A673 (cell line): ENCODE measurements at regions not wholly inside any gene's neighbourhood (a gene's known extent, or its start where the extent isn't known, plus 50 kb on each side); places are given as distances from the start of the nearest gene placed in this dataset.

Experiments used
- BruUV-seq: library from RNA; stranded (reverse); fragments of 400-500 nt; replicated peaks from 2 replicates; lab custom pipeline; 2021; lab: Mats Ljungman, UMichigan
- CTCF ChIA-PET: fragments of 300-600 bp; sonication (Branson Sonifier 250); formaldehyde crosslinking; loops from one replicate; lab custom pipeline; 2022; ENCODE audit warnings: antibody characterized with exemption; lab: Charles Lee
- POLR2A ChIA-PET: fragments of 300-600 bp; sonication (Branson Sonifier 250); formaldehyde crosslinking; loops from one replicate; lab custom pipeline; 2022; ENCODE audit warnings: antibody characterized with exemption; ENCODE audit not compliant: low non-redundant PET; lab: Charles Lee
- DNase-seq: peaks from one replicate; pipeline ENCODE4 v3.0.0-alpha.2; 2015; ENCODE audit warnings: low spot score
- H3K27ac ChIP-seq: fragments of 200-600 bp; sonication (generic); 2 replicates; pipeline ENCODE4 v1.5.1; 2016; ENCODE audit warnings: mixed run types, low read depth, mild to moderate bottlenecking, mixed read lengths, antibody characterized with exemption, low read length; ENCODE audit not compliant: poor library complexity, severe bottlenecking
- H3K27me3 ChIP-seq: fragments of 200-600 bp; sonication (generic); replicated peaks from 2 replicates; pipeline ENCODE4 v1.6.1; 2017; ENCODE audit warnings: mixed run types, low read depth, mild to moderate bottlenecking, mixed read lengths, antibody characterized with exemption, low read length; ENCODE audit not compliant: insufficient read depth, poor library complexity
- H3K36me3 ChIP-seq: fragments of 200-600 bp; sonication (generic); 2 replicates; pipeline ENCODE4 v1.6.1; 2016; ENCODE audit warnings: mixed run types, mild to moderate bottlenecking, mixed read lengths, antibody characterized with exemption, low read length; ENCODE audit not compliant: insufficient read depth, poor library complexity, severe bottlenecking
- H3K4me1 ChIP-seq: fragments of 200-600 bp; sonication (generic); 2 replicates; pipeline ENCODE4 v1.6.1; 2017; ENCODE audit warnings: mixed run types, mild to moderate bottlenecking, mixed read lengths, antibody characterized with exemption, low read length; ENCODE audit not compliant: insufficient read depth, poor library complexity, severe bottlenecking
- H3K4me3 ChIP-seq: fragments of 200-600 bp; sonication (generic); 2 replicates; pipeline ENCODE4 v1.5.1; 2016; ENCODE audit warnings: low read depth, mixed run types, mild to moderate bottlenecking, mixed read lengths, low read length; ENCODE audit not compliant: poor library complexity, severe bottlenecking
- H3K9me3 ChIP-seq: fragments of 200-600 bp; sonication (generic); 2 replicates; pipeline ENCODE4 v1.6.1; 2016; ENCODE audit warnings: mixed run types, low read depth, mild to moderate bottlenecking, mixed read lengths, antibody characterized with exemption, low read length; ENCODE audit not compliant: poor library complexity, severe bottlenecking
- EZH2 ChIP-seq: fragments of 200-600 bp; sonication (generic); IDR thresholded peaks from 2 replicates; pipeline ENCODE4 v1.6.1; 2017; ENCODE audit warnings: borderline replicate concordance, low read depth, mild to moderate bottlenecking, mixed read lengths, antibody characterized with exemption, low read length; ENCODE audit not compliant: poor library complexity, severe bottlenecking
- intact Hi-C: fragments of 100-400 bp; cut with micrococcal nuclease; formaldehyde crosslinking; loops from one replicate; pipeline ENCODE4 v1.10.0; 2022; ENCODE audit not compliant: unreplicated experiment
- TF ChIP-seq, protein P1 (sequence below): fragments of 300-800, 200-600 bp; sonication (generic); conservative IDR thresholded peaks from 2 replicates; pipeline ENCODE4 v1.5.1; 2017; ENCODE audit warnings: low read depth, mild to moderate bottlenecking, antibody characterized with exemption, low read length, moderate library complexity, mixed read lengths

DNA sequence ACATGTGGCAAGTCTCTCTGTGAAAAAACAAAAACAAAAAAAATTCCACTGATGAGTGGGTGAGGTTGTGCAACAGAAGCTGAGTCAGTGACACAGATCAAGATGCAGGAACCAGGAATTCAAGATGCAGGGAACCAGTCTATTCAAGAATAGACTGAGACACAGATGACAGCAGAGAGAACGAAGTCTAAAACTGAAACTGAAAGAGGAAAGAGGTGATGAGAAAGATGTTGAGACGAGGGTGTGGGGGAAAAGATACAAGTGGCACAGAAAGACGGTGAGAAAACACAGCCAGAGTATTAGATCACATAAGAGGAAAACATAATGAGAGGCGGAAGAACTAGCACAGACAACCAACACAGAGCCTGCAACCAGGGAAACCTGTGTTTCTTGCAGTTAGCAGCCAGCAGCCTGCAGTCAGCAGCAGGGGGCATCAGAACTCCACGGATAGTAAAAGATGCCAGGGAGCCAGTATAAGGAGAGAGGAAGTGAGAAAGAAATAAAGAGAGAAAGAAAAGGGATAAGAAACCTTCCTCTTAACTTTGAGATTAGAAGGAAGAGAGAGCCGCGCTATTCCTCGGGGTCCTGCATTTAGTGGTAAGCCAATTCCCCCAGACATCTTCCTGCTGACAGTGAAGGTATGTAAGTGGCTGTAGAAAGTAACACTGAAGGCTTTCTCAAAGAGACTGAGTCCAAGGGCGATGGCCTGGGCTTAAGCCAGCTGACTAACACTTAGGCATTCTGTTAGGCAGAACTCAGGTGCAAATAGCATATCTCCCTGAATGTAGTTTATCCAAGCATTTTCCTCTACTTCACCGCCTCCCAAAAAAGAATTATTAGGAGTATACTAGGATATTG is 79.0 kb downstream of the TLR4 start:
- TF ChIP-seq, protein P1, sequence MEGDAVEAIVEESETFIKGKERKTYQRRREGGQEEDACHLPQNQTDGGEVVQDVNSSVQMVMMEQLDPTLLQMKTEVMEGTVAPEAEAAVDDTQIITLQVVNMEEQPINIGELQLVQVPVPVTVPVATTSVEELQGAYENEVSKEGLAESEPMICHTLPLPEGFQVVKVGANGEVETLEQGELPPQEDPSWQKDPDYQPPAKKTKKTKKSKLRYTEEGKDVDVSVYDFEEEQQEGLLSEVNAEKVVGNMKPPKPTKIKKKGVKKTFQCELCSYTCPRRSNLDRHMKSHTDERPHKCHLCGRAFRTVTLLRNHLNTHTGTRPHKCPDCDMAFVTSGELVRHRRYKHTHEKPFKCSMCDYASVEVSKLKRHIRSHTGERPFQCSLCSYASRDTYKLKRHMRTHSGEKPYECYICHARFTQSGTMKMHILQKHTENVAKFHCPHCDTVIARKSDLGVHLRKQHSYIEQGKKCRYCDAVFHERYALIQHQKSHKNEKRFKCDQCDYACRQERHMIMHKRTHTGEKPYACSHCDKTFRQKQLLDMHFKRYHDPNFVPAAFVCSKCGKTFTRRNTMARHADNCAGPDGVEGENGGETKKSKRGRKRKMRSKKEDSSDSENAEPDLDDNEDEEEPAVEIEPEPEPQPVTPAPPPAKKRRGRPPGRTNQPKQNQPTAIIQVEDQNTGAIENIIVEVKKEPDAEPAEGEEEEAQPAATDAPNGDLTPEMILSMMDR: peak; percentile 87
- TF ChIP-seq EZH2: no peak
- H3K27ac ChIP-seq: no peak overlapping the region
- ChIA-PET CTCF (no interaction called here), POLR2A (no interaction called here)
- H3K4me1 ChIP-seq: no peaks in the 10 kb centered on the region
- H3K9me3 ChIP-seq: no peaks in the 10 kb centered on the region
- DNase-seq: peak; percentile 79
- no peaks in the 10 kb centered on the region for H3K27me3 ChIP-seq
- BruUV-seq: no TSS peak
- H3K36me3 ChIP-seq: no peaks in the 10 kb centered on the region
- intact Hi-C loops: loop anchor here (5.0 kb wide), 1 partner anchor 1584 kb away; the partner anchor contains the start of gene BRINP1
- H3K4me3 ChIP-seq: peak overlapping the region; percentile 28

DNA sequence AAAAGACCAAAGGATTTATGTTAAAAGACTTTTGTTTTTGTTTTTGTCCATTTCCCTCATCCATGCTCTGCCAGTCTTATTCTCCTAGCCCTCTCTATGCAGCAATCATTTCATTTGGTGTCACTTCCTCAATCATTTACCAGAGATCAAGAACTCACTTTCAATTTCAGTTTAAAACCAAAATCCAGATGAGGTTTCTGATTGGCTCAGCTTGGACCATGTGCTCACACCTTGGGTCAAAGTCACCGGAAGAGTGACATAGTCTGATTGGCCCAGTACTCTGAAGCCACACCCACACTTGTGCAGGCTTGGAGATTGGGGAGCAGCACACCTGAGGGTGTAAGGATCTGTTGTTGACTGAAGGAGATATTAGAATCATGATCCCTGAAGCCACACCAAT is 79.6 kb downstream of the TLR4 start:
- H3K27me3 ChIP-seq: peaks cover 4% of the 10 kb centered on the region
- intact Hi-C loops: loop anchor here (5.0 kb wide), 1 partner anchor 1583 kb away; the partner anchor contains the start of gene BRINP1
- H3K27ac ChIP-seq: no peak overlapping the region
- H3K4me3 ChIP-seq: no peak overlapping the region
- TF ChIP-seq, protein P1: no peak
- no peak for TF ChIP-seq EZH2
- ChIA-PET POLR2A (no interaction called here), CTCF (no interaction called here)
- H3K9me3 ChIP-seq: no peaks in the 10 kb centered on the region
- no peak for DNase-seq
- H3K4me1 ChIP-seq: no peaks in the 10 kb centered on the region
- no TSS peak for BruUV-seq
- no peaks in the 10 kb centered on the region for H3K36me3 ChIP-seq

DNA sequence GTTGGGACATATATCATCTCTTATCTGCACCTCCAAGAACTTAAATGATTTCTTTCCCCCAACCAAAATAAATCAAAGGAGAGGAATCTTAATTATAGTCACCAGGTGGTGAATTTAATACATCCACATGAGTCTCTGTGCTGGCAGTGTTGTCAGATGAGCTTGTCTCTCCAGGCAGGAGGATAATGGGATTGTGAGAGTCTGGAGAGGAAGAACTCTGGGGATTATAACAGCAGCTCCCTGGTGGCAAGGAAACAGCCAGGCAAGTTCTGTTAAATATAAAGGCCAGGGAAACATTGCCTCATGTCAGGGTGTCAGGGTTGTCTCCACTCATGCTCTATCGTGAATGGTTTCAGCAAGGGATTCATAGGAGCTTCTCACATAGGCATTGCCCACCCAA is 80.8 kb downstream of the TLR4 start:
- DNase-seq: peak; percentile 18
- CTCF ChIA-PET: no interaction called here
- Histone ChIP-seq H3K36me3 (no peaks in the 10 kb centered on the region), H3K4me1 (no peaks in the 10 kb centered on the region), H3K27me3 (peaks cover 4% of the 10 kb centered on the region), H3K27ac (no peak overlapping the region), H3K4me3 (no peak overlapping the region), H3K9me3 (no peaks in the 10 kb centered on the region)
- POLR2A ChIA-PET: no interaction called here
- no peak for TF ChIP-seq EZH2
- TF ChIP-seq, protein P1: no peak
- no TSS peak for BruUV-seq
- intact Hi-C loops: loop anchor here (5.0 kb wide), 1 partner anchor 1582 kb away; the partner anchor contains the start of gene BRINP1
